ENCODE measurements at regions not wholly inside any gene's neighbourhood (a gene's known extent, or its start where the extent isn't known, plus 50 kb on each side); places are given as distances from the start of the nearest gene placed in this dataset.

GRCh38 chr11:95517453-95517852, 272.1 kb downstream of the FAM76B start:
- TF ChIP-seq EZH2 (IDR thresholded peaks at IDR 0.05; ENCODE audit: low read length, unreplicated experiment) (no peak), CTCF (conservative IDR thresholded peaks at IDR 0.05; ENCODE audit: low read depth, low read length) (no peak)
